ENCODE measurements at regions not wholly inside any gene's neighbourhood (a gene's known extent, or its start where the extent isn't known, plus 50 kb on each side); places are given as distances from the start of the nearest gene placed in this dataset.

DNA sequence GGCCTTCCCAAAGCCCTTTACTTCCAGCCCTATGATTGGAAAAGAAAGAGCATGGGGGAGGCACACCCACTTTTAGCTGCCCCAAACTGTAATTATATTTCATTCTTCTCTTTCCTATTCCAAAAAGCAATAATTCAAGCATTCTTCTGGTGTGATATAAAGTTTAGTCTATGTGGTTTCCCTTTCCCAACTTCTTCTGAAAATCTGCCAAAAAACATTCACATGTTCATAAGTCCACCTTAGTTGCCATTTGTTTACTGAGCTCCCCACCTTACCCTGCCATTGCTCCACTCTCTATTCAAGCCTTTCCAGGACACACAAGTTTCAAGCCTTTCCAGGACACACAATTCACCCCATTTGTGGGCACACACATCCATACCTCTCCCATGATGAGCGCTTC is 111.6 kb upstream of the BMAL1 start:
- WGBS, 2 experiments (ENCODE audit: extremely low coverage in 1 of 2, insufficient coverage in 1 of 2, insufficient read length in 1 of 2, insufficient replicate concordance in 2 of 2, low coverage in 1 of 2, low lambda C conversion rate in 2 of 2, missing lambda C conversion rate in 1 of 2): 92% methylated on average over 1 of the region's 1 CpG; no CpG with 5 or more reads in 1 of the 2 experiments
- no peak overlapping the region for H2BK15ac ChIP-seq (ENCODE audit: low read length)
- no peak overlapping the region for H2BK20ac ChIP-seq (ENCODE audit: low read length)
- no peak overlapping the region for H3K4ac ChIP-seq (replicated peaks; ENCODE audit: insufficient read length, low read depth, low read length)
- no peak overlapping the region for H2BK12ac ChIP-seq (ENCODE audit: low read depth, low read length)
- H3K56ac ChIP-seq (replicated peaks; ENCODE audit: insufficient read length, low read depth, low read length): no peak overlapping the region
- FAIRE-seq: no peak
- no peak overlapping the region for H2AK5ac ChIP-seq (ENCODE audit: low read depth, low read length)
- no peak overlapping the region for H3K9ac ChIP-seq (replicated peaks in 1 of 4; ENCODE audit: extremely low read depth in 1 of 4, low read depth in 3 of 4, low read length in 3 of 4)
- H4K5ac ChIP-seq (ENCODE audit: insufficient read length, low read depth, low read length): no peak overlapping the region
- no peak overlapping the region for H3K4me2 ChIP-seq (ENCODE audit: insufficient read depth in 1 of 2, low read depth in 2 of 2, low read length in 2 of 2)
- DNase-seq (ENCODE audit: low read depth in 1 of 2, low spot score in 2 of 2): no peak
- no peak overlapping the region for H2BK120ac ChIP-seq (replicated peaks; ENCODE audit: low read depth, low read length)
- H3K27ac ChIP-seq (ENCODE audit: low read depth, low read length): no peak overlapping the region
- no peak overlapping the region for H3K4me3 ChIP-seq (ENCODE audit: extremely low read depth in 1 of 4, insufficient read depth in 2 of 4, low read depth in 3 of 4, low read length in 4 of 4)
- ChIA-PET CTCF (ENCODE audit: partially characterized antibody) (interaction anchor here (0.9 to 1.3 kb wide), 2 partner anchors 13 to 21 kb away, joined by 3 to 5 read pairs; no protein-coding TSS in a partner anchor), POLR2A (ENCODE audit: partially characterized antibody) (no interaction called here)
- no peaks in the 10 kb centered on the region; a peak in 2 of 7 replicates for H3K4me1 ChIP-seq (replicated peaks in 1 of 4; ENCODE audit: control insufficient read depth in 3 of 4, insufficient read depth in 4 of 4, low read length in 3 of 4)
- no peak overlapping the region for H3K23ac ChIP-seq (ENCODE audit: insufficient read length)
- H3K36me3 ChIP-seq (ENCODE audit: control insufficient read depth in 2 of 4, insufficient read depth in 4 of 4, low read length in 3 of 4): no peaks in the 10 kb centered on the region
- no peaks in the 10 kb centered on the region for H3K79me1 ChIP-seq (ENCODE audit: low read depth, low read length)
- H3K23me2 ChIP-seq (ENCODE audit: low read depth, low read length): no peaks in the 10 kb centered on the region; the same call in 1 of the 2 replicates
- H3K79me2 ChIP-seq (ENCODE audit: control insufficient read depth in 1 of 2, insufficient read depth in 2 of 2, low read length in 2 of 2): no peaks in the 10 kb centered on the region
- H4K8ac ChIP-seq (ENCODE audit: extremely low read depth, insufficient read depth, low read length): no peak overlapping the region
- no peak overlapping the region for H4K91ac ChIP-seq (replicated peaks; ENCODE audit: insufficient read length, low read length)
- no peaks in the 10 kb centered on the region for H4K20me1 ChIP-seq (replicated peaks in 1 of 2; ENCODE audit: control insufficient read depth in 1 of 2, insufficient read depth in 2 of 2, low read length in 2 of 2)
- H3K14ac ChIP-seq (ENCODE audit: insufficient read length): no peak overlapping the region
- no peak overlapping the region for H2BK5ac ChIP-seq (ENCODE audit: low read depth, low read length)
- no peak overlapping the region for H2AFZ ChIP-seq (ENCODE audit: low read length)
- H3K18ac ChIP-seq (ENCODE audit: extremely low read depth, low read length): no peak overlapping the region
- no peaks in the 10 kb centered on the region for H3K27me3 ChIP-seq (replicated peaks in 1 of 4; ENCODE audit: control insufficient read depth in 3 of 4, extremely low read depth in 1 of 4, insufficient read depth in 3 of 4, low read length in 3 of 4)
- 0 out of 4 replicates have a peak, but pooled peaks cover 0 to 2% of the 10 kb centered on the region in 2 experiments for H3K9me3 ChIP-seq (ENCODE audit: insufficient read depth in 2 of 2, low read depth in 1 of 2, low read length in 1 of 2)
- no peak for TF ChIP-seq BRCA1 (IDR thresholded peaks at IDR 0.05; ENCODE audit: low read depth, low read length)
- TF ChIP-seq, protein P1, sequence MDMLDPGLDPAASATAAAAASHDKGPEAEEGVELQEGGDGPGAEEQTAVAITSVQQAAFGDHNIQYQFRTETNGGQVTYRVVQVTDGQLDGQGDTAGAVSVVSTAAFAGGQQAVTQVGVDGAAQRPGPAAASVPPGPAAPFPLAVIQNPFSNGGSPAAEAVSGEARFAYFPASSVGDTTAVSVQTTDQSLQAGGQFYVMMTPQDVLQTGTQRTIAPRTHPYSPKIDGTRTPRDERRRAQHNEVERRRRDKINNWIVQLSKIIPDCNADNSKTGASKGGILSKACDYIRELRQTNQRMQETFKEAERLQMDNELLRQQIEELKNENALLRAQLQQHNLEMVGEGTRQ (IDR thresholded peaks at IDR 0.05; ENCODE audit: low read length): no peak
- TF ChIP-seq BCL11A (IDR thresholded peaks at IDR 0.05; ENCODE audit: low read depth in 2 of 2, low read length in 2 of 2): no peak
- no peak for TF ChIP-seq RNF2 (IDR thresholded peaks at IDR 0.05; ENCODE audit: borderline replicate concordance, low read depth, low read length, missing control alignments, poor library complexity, severe bottlenecking)
- no peak for TF ChIP-seq RBBP5 (IDR thresholded peaks at IDR 0.05; ENCODE audit: borderline replicate concordance, low read depth, low read length)
- TF ChIP-seq CTCF (IDR thresholded peaks at IDR 0.05; ENCODE audit: control extremely low read depth in 1 of 3, insufficient read depth in 1 of 3, low read depth in 1 of 3, low read length in 3 of 3): no peak
- TF ChIP-seq KDM1A (IDR thresholded peaks at IDR 0.05; ENCODE audit: borderline replicate concordance, low read length): no peak
- no peak for TF ChIP-seq CHD1 (IDR thresholded peaks at IDR 0.05; ENCODE audit: low read depth, low read length)
- no peak for TF ChIP-seq POLR2A (IDR thresholded peaks at IDR 0.05; ENCODE audit: control extremely low read depth in 1 of 2, low read depth in 2 of 2, low read length in 2 of 2)
- no peak for TF ChIP-seq BACH1 (IDR thresholded peaks at IDR 0.05; ENCODE audit: low read length)
- TF ChIP-seq TEAD4 (IDR thresholded peaks at IDR 0.05; ENCODE audit: low read depth, low read length): no peak
- TF ChIP-seq CEBPB (IDR thresholded peaks at IDR 0.05; ENCODE audit: low read depth, low read length): no peak
